ENCODE measurements at regions not wholly inside any gene's neighbourhood (a gene's known extent, or its start where the extent isn't known, plus 50 kb on each side); places are given as distances from the start of the nearest gene placed in this dataset.

DNA sequence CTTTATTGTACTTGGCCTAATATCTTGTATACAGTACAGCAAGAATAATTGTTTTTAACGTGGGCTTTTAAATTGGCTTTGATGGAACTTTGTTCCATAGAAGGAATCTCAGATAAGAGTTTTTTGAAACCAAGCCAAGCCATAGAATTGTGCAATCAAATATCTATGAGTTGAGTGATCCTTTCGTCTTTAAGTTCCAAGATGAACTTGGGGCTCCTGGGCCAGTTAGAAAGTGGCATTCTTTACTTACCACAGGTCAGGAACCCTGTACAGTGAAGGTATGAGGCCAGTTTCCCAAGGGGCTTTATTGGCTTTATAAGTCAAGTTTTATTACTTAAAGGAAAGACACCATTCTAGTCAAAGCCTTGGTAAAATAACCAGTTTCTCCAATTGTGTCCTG lies 2104.2 kb downstream of the PCDH7 start:
- TF ChIP-seq EP300 (IDR thresholded peaks at IDR 0.05) (no peak), POLR2A (IDR thresholded peaks at IDR 0.05; ENCODE audit: low read length) (no peak), NR3C1 (IDR thresholded peaks at IDR 0.05) (no peak), BHLHE40 (IDR thresholded peaks at IDR 0.05; ENCODE audit: low read depth, low read length) (no peak), JUN (IDR thresholded peaks at IDR 0.05) (no peak)
- TF ChIP-seq, protein P1, sequence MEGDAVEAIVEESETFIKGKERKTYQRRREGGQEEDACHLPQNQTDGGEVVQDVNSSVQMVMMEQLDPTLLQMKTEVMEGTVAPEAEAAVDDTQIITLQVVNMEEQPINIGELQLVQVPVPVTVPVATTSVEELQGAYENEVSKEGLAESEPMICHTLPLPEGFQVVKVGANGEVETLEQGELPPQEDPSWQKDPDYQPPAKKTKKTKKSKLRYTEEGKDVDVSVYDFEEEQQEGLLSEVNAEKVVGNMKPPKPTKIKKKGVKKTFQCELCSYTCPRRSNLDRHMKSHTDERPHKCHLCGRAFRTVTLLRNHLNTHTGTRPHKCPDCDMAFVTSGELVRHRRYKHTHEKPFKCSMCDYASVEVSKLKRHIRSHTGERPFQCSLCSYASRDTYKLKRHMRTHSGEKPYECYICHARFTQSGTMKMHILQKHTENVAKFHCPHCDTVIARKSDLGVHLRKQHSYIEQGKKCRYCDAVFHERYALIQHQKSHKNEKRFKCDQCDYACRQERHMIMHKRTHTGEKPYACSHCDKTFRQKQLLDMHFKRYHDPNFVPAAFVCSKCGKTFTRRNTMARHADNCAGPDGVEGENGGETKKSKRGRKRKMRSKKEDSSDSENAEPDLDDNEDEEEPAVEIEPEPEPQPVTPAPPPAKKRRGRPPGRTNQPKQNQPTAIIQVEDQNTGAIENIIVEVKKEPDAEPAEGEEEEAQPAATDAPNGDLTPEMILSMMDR (IDR thresholded peaks at IDR 0.05): no peak
- TF ChIP-seq, protein P2, sequence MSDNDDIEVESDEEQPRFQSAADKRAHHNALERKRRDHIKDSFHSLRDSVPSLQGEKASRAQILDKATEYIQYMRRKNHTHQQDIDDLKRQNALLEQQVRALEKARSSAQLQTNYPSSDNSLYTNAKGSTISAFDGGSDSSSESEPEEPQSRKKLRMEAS (IDR thresholded peaks at IDR 0.05): no peak
- TF ChIP-seq, protein P3, sequence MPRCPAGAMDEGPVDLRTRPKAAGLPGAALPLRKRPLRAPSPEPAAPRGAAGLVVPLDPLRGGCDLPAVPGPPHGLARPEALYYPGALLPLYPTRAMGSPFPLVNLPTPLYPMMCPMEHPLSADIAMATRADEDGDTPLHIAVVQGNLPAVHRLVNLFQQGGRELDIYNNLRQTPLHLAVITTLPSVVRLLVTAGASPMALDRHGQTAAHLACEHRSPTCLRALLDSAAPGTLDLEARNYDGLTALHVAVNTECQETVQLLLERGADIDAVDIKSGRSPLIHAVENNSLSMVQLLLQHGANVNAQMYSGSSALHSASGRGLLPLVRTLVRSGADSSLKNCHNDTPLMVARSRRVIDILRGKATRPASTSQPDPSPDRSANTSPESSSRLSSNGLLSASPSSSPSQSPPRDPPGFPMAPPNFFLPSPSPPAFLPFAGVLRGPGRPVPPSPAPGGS (IDR thresholded peaks at IDR 0.05): no peak
- TF ChIP-seq, protein P4, sequence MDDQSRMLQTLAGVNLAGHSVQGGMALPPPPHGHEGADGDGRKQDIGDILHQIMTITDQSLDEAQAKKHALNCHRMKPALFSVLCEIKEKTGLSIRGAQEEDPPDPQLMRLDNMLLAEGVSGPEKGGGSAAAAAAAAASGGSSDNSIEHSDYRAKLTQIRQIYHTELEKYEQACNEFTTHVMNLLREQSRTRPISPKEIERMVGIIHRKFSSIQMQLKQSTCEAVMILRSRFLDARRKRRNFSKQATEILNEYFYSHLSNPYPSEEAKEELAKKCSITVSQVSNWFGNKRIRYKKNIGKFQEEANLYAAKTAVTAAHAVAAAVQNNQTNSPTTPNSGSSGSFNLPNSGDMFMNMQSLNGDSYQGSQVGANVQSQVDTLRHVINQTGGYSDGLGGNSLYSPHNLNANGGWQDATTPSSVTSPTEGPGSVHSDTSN (IDR thresholded peaks at IDR 0.05): no peak
